ENCODE measurements at regions not wholly inside any gene's neighbourhood (a gene's known extent, or its start where the extent isn't known, plus 50 kb on each side); places are given as distances from the start of the nearest gene placed in this dataset.

GRCh38 chr3:181793006-181793405 is 81.3 kb downstream of the SOX2 start:
- TF ChIP-seq CTCF (IDR thresholded peaks at IDR 0.05) (no peak), POLR2A (IDR thresholded peaks at IDR 0.05) (no peak)

Data from body of pancreas (tissue), 4 donors.